Erythroblast (primary cell): ENCODE measurements at regions not wholly inside any gene's neighbourhood (a gene's known extent, or its start where the extent isn't known, plus 50 kb on each side); places are given as distances from the start of the nearest gene placed in this dataset.

ENCODE experiments used
- GATA1 ChIP-seq: IDR thresholded peaks from 2 replicates; pipeline ENCODE4 v1.6.1; 2011; ENCODE audit warnings: low read depth, mild to moderate bottlenecking, control low read depth, low read length, moderate library complexity
- POLR2A ChIP-seq: IDR thresholded peaks from 2 replicates; pipeline ENCODE4 v1.6.1; 2011; ENCODE audit warnings: mild to moderate bottlenecking, low read length

DNA sequence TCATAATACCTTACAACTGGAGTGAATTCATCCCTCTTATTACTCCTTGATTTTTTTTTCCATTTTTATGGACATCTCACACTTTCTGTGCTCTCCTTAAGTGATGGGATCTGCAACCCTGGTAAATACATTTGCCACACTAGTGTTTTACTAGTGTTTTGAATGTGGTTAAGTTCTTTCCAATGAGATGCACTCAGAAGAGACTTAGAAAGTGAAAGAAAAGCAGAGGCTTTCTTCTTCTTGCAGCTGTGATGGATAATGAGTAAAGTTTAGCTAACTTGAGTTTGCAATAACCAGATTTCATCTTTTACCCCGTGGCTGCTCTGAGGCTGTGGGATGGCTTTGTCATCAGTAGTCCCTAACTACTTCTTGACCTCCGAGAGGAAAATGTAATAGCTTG, 1248.4 kb downstream of the NSUN3 start:
- TF ChIP-seq POLR2A (no peak), GATA1 (no peak)
